Hepatocyte (in vitro differentiated cells): ENCODE measurements at regions not wholly inside any gene's neighbourhood (a gene's known extent, or its start where the extent isn't known, plus 50 kb on each side); places are given as distances from the start of the nearest gene placed in this dataset.

ENCODE experiments used
- DNase-seq: peaks from one replicate; pipeline ENCODE4 v3.0.0-alpha.2; 2016; ENCODE audit warnings: low spot score
- H2AFZ ChIP-seq: fragments of 200-600 bp; sonication (generic); 2 replicates; pipeline ENCODE4 v1.6.0; 2016; ENCODE audit warnings: antibody characterized with exemption, mild to moderate bottlenecking
- H3K27ac ChIP-seq: fragments of 200-600 bp; sonication (generic); 2 replicates; pipeline ENCODE4 v1.5.1; 2016; ENCODE audit warnings: mild to moderate bottlenecking
- H3K27me3 ChIP-seq: fragments of 200-600 bp; sonication (generic); 2 replicates; pipeline ENCODE4 v1.6.1; 2016
- H3K36me3 ChIP-seq: fragments of 200-600 bp; sonication (generic); replicated peaks from 2 replicates; pipeline ENCODE4 v1.5.1; 2016; ENCODE audit warnings: low read depth; ENCODE audit not compliant: insufficient read depth
- H3K4me1 ChIP-seq: fragments of 200-600 bp; sonication (generic); 2 replicates; pipeline ENCODE4 v1.5.1; 2016; ENCODE audit warnings: mild to moderate bottlenecking, moderate library complexity; ENCODE audit not compliant: insufficient read depth
- H3K4me2 ChIP-seq: fragments of 200-600 bp; sonication (generic); 2 replicates; pipeline ENCODE4 v1.6.0; 2016
- H3K4me3 ChIP-seq: fragments of 200-600 bp; sonication (generic); 2 replicates; pipeline ENCODE4 v1.5.1; 2016; ENCODE audit warnings: mild to moderate bottlenecking
- H3K79me2 ChIP-seq: fragments of 200-600 bp; sonication (generic); 2 replicates; pipeline ENCODE4 v1.6.0; 2017; ENCODE audit warnings: mild to moderate bottlenecking
- H3K9me2 ChIP-seq: fragments of 200-600 bp; sonication (generic); replicated peaks from 2 replicates; pipeline ENCODE4 v1.6.0; 2017; ENCODE audit warnings: mild to moderate bottlenecking; ENCODE audit not compliant: insufficient read depth
- H3K9me3 ChIP-seq: fragments of 200-600 bp; sonication (generic); 2 replicates; pipeline ENCODE4 v1.5.1; 2016; ENCODE audit warnings: low read depth, mild to moderate bottlenecking
- H4K20me1 ChIP-seq: fragments of 200-600 bp; sonication (generic); 2 replicates; pipeline ENCODE4 v1.6.0; 2016; ENCODE audit warnings: mild to moderate bottlenecking; ENCODE audit not compliant: insufficient read depth, poor library complexity, severe bottlenecking
- CTCF ChIP-seq: fragments of 200-600 bp; sonication (generic); IDR thresholded peaks from 2 replicates; pipeline ENCODE4 v1.5.1; 2016; ENCODE audit warnings: antibody characterized with exemption, mild to moderate bottlenecking; ENCODE audit not compliant: poor library complexity
- EZH2 ChIP-seq: fragments of 200-600 bp; sonication (generic); IDR thresholded peaks from 2 replicates; pipeline ENCODE4 v1.6.1; 2016; ENCODE audit warnings: antibody characterized with exemption, mild to moderate bottlenecking, borderline replicate concordance
- EZH2phosphoT487 ChIP-seq: fragments of 200-600 bp; sonication (generic); IDR thresholded peaks from one replicate; pipeline ENCODE4 v1.6.1; 2018; ENCODE audit warnings: antibody characterized with exemption, mild to moderate bottlenecking, low read depth, moderate library complexity; ENCODE audit not compliant: unreplicated experiment, severe bottlenecking
- WGBS: methylation state at CpG from one replicate; pipeline ENCODE4 v1.1.6; 2016; ENCODE audit warnings: low lambda C conversion rate; ENCODE audit errors: missing lambda C conversion rate; 5-methylcytosine and 5-hydroxymethylcytosine counted together

GRCh38 chr2:18704276-18704675 is 114.9 kb upstream of the NT5C1B start:
- Histone ChIP-seq H2AFZ (no peak overlapping the region), H3K36me3 (no peaks in the 10 kb centered on the region), H3K27me3 (no peaks in the 10 kb centered on the region), H3K4me1 (no peaks in the 10 kb centered on the region), H4K20me1 (no peaks in the 10 kb centered on the region), H3K9me3 (no peaks in the 10 kb centered on the region), H3K27ac (no peak overlapping the region), H3K4me3 (no peak overlapping the region), H3K9me2 (no peaks in the 10 kb centered on the region), H3K4me2 (no peak overlapping the region), H3K79me2 (no peaks in the 10 kb centered on the region)
- 74% methylated on average over 2 of the region's 2 CpGs for WGBS
- DNase-seq, result no peak
- TF ChIP-seq EZH2, result no peak
- no peak for TF ChIP-seq CTCF
- TF ChIP-seq EZH2phosphoT487, result no peak

GRCh38 chr2:18703555-18703954 is 114.2 kb upstream of the NT5C1B start:
- 75% methylated on average over 2 of the region's 2 CpGs for WGBS
- Histone ChIP-seq H3K27ac (no peak overlapping the region), H3K36me3 (no peaks in the 10 kb centered on the region), H3K4me3 (no peak overlapping the region), H4K20me1 (no peaks in the 10 kb centered on the region), H3K9me2 (no peaks in the 10 kb centered on the region), H3K27me3 (no peaks in the 10 kb centered on the region), H3K4me1 (no peaks in the 10 kb centered on the region), H3K4me2 (no peak overlapping the region), H2AFZ (no peak overlapping the region), H3K9me3 (no peaks in the 10 kb centered on the region), H3K79me2 (no peaks in the 10 kb centered on the region)
- TF ChIP-seq EZH2 (no peak), EZH2phosphoT487 (no peak), CTCF (no peak)
- DNase-seq, result no peak

- H3K9me3 ChIP-seq, result no peaks in the 10 kb centered on the region
- no peaks in the 10 kb centered on the region for H3K9me2 ChIP-seq
- no peaks in the 10 kb centered on the region for H3K4me1 ChIP-seq
- H3K27me3 ChIP-seq, result no peaks in the 10 kb centered on the region
- H2AFZ ChIP-seq, result no peak overlapping the region
- H4K20me1 ChIP-seq, result no peaks in the 10 kb centered on the region
- H3K4me2 ChIP-seq, result no peak overlapping the region
- no peak for TF ChIP-seq EZH2phosphoT487
- TF ChIP-seq EZH2, result no peak
- TF ChIP-seq CTCF, result no peak
- no peaks in the 10 kb centered on the region for H3K79me2 ChIP-seq
- H3K36me3 ChIP-seq, result no peaks in the 10 kb centered on the region
- H3K4me3 ChIP-seq, result no peak overlapping the region
- DNase-seq, result no peak
- no peak overlapping the region for H3K27ac ChIP-seq
These were observed 112.6 kb upstream of the NT5C1B start for GRCh38 chr2:18701981-18702380.

GRCh38 chr2:18701546-18701945 is 112.2 kb upstream of the NT5C1B start:
- 94% methylated on average over 2 of the region's 2 CpGs for whole genome bisulfite sequencing
- no peak overlapping the region for H3K4me2 ChIP-seq
- TF ChIP-seq EZH2 (no peak), EZH2phosphoT487 (no peak), CTCF (no peak)

More at GRCh38 chr2:18701546-18701945, 112.2 kb upstream of the NT5C1B start:
- Histone ChIP-seq H3K36me3 (no peaks in the 10 kb centered on the region), H3K4me3 (no peak overlapping the region), H3K27me3 (no peaks in the 10 kb centered on the region), H4K20me1 (no peaks in the 10 kb centered on the region), H3K79me2 (no peaks in the 10 kb centered on the region), H3K9me2 (no peaks in the 10 kb centered on the region), H2AFZ (no peak overlapping the region), H3K27ac (no peak overlapping the region), H3K4me1 (no peaks in the 10 kb centered on the region), H3K9me3 (no peaks in the 10 kb centered on the region)
- no peak for DNase-seq
